ENCODE measurements at regions not wholly inside any gene's neighbourhood (a gene's known extent, or its start where the extent isn't known, plus 50 kb on each side); places are given as distances from the start of the nearest gene placed in this dataset.
A peak's percentile ranks its signal among the peaks of the same experiment; 100 is the strongest.

DNA sequence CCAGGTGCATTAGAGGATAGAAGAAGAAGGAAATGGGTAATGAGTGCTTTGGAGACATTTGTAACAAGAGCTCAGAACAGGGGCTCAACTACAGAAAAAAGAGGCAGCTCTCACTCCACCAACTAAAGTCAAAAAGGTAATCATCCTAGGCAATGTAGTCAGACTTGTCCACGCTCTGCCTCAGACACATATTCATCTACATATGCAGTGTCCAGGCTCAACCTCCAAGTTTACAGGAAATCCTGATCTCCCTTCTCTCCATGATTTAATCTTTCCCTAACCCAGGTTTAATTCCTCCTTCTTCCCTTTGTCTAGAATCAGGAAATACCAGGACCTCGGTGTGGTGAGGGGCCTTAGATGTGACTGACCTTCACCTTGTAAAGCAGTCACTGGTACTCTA is 65.7 kb upstream of the SELENOP start:
- DNase-seq (ENCODE audit: low spot score): no peak
- H2AFZ ChIP-seq: peak overlapping the region; percentile 5; the same call in 1 of the 2 replicates
- Mint-ChIP-seq H3K4me3 (no peak overlapping the region), H3K27ac (no peak overlapping the region), H3K27me3 (ENCODE audit: insufficient read depth, low read depth, poor library complexity) (no peaks in the 10 kb centered on the region), H3K36me3 (ENCODE audit: low read depth) (no peaks in the 10 kb centered on the region), H3K4me1 (no peaks in the 10 kb centered on the region), H3K9me3 (no peaks in the 10 kb centered on the region)
- H3K79me2 ChIP-seq (replicated peaks; ENCODE audit: insufficient read depth): no peaks in the 10 kb centered on the region
- no peak for ATAC-seq
- no peaks in the 10 kb centered on the region for H3K4me1 ChIP-seq (ENCODE audit: insufficient read depth)
- no peaks in the 10 kb centered on the region for H3K27me3 ChIP-seq (ENCODE audit: insufficient read depth)
- H3F3A ChIP-seq (replicated peaks; ENCODE audit: low read depth): no peaks in the 10 kb centered on the region
- H3K4me3 ChIP-seq: no peak overlapping the region
- H4K20me1 ChIP-seq (replicated peaks; ENCODE audit: insufficient read depth): no peaks in the 10 kb centered on the region
- H3K27ac ChIP-seq (ENCODE audit: low read depth): no peak overlapping the region
- TF ChIP-seq STAT1 (IDR thresholded peaks at IDR 0.05; ENCODE audit: unreplicated experiment) (no peak), CREB1 (CRISPR knock-in tag; IDR thresholded peaks at IDR 0.05; ENCODE audit: low read depth) (no peak), JUNB (IDR thresholded peaks at IDR 0.05; ENCODE audit: unreplicated experiment) (no peak), NANOG (IDR thresholded peaks at IDR 0.05; ENCODE audit: borderline replicate concordance) (no peak), POLR2AphosphoS5 (IDR thresholded peaks at IDR 0.05; ENCODE audit: low read depth) (no peak), EZH2 (IDR thresholded peaks at IDR 0.05; ENCODE audit: low read depth, unreplicated experiment) (no peak), ZNF331 (CRISPR knock-in tag; IDR thresholded peaks at IDR 0.05; ENCODE audit: low read depth) (no peak), EZH2phosphoT487 (IDR thresholded peaks at IDR 0.05; ENCODE audit: unreplicated experiment) (no peak), ZNF114 (CRISPR knock-in tag; IDR thresholded peaks at IDR 0.05) (no peak)
- TF ChIP-seq, protein P1, sequence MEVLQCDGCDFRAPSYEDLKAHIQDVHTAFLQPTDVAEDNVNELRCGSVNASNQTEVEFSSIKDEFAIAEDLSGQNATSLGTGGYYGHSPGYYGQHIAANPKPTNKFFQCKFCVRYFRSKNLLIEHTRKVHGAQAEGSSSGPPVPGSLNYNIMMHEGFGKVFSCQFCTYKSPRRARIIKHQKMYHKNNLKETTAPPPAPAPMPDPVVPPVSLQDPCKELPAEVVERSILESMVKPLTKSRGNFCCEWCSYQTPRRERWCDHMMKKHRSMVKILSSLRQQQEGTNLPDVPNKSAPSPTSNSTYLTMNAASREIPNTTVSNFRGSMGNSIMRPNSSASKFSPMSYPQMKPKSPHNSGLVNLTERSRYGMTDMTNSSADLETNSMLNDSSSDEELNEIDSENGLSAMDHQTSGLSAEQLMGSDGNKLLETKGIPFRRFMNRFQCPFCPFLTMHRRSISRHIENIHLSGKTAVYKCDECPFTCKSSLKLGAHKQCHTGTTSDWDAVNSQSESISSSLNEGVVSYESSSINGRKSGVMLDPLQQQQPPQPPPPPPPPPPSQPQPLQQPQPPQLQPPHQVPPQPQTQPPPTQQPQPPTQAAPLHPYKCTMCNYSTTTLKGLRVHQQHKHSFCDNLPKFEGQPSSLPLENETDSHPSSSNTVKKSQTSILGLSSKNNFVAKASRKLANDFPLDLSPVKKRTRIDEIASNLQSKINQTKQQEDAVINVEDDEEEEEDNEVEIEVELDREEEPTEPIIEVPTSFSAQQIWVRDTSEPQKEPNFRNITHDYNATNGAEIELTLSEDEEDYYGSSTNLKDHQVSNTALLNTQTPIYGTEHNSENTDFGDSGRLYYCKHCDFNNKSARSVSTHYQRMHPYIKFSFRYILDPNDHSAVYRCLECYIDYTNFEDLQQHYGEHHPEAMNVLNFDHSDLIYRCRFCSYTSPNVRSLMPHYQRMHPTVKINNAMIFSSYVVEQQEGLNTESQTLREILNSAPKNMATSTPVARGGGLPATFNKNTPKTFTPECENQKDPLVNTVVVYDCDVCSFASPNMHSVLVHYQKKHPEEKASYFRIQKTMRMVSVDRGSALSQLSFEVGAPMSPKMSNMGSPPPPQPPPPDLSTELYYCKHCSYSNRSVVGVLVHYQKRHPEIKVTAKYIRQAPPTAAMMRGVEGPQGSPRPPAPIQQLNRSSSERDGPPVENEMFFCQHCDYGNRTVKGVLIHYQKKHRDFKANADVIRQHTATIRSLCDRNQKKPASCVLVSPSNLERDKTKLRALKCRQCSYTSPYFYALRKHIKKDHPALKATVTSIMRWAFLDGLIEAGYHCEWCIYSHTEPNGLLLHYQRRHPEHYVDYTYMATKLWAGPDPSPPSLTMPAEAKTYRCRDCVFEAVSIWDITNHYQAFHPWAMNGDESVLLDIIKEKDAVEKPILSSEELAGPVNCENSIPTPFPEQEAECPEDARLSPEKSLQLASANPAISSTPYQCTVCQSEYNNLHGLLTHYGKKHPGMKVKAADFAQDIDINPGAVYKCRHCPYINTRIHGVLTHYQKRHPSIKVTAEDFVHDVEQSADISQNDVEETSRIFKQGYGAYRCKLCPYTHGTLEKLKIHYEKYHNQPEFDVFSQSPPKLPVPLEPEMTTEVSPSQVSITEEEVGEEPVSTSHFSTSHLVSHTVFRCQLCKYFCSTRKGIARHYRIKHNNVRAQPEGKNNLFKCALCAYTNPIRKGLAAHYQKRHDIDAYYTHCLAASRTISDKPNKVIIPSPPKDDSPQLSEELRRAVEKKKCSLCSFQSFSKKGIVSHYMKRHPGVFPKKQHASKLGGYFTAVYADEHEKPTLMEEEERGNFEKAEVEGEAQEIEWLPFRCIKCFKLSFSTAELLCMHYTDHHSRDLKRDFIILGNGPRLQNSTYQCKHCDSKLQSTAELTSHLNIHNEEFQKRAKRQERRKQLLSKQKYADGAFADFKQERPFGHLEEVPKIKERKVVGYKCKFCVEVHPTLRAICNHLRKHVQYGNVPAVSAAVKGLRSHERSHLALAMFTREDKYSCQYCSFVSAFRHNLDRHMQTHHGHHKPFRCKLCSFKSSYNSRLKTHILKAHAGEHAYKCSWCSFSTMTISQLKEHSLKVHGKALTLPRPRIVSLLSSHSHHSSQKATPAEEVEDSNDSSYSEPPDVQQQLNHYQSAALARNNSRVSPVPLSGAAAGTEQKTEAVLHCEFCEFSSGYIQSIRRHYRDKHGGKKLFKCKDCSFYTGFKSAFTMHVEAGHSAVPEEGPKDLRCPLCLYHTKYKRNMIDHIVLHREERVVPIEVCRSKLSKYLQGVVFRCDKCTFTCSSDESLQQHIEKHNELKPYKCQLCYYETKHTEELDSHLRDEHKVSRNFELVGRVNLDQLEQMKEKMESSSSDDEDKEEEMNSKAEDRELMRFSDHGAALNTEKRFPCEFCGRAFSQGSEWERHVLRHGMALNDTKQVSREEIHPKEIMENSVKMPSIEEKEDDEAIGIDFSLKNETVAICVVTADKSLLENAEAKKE (CRISPR knock-in tag; IDR thresholded peaks at IDR 0.05): no peak
- TF ChIP-seq, protein P2, sequence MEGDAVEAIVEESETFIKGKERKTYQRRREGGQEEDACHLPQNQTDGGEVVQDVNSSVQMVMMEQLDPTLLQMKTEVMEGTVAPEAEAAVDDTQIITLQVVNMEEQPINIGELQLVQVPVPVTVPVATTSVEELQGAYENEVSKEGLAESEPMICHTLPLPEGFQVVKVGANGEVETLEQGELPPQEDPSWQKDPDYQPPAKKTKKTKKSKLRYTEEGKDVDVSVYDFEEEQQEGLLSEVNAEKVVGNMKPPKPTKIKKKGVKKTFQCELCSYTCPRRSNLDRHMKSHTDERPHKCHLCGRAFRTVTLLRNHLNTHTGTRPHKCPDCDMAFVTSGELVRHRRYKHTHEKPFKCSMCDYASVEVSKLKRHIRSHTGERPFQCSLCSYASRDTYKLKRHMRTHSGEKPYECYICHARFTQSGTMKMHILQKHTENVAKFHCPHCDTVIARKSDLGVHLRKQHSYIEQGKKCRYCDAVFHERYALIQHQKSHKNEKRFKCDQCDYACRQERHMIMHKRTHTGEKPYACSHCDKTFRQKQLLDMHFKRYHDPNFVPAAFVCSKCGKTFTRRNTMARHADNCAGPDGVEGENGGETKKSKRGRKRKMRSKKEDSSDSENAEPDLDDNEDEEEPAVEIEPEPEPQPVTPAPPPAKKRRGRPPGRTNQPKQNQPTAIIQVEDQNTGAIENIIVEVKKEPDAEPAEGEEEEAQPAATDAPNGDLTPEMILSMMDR (conservative IDR thresholded peaks at IDR 0.05; ENCODE audit: low read depth in 2 of 2): no peak
- TF ChIP-seq, protein P3, sequence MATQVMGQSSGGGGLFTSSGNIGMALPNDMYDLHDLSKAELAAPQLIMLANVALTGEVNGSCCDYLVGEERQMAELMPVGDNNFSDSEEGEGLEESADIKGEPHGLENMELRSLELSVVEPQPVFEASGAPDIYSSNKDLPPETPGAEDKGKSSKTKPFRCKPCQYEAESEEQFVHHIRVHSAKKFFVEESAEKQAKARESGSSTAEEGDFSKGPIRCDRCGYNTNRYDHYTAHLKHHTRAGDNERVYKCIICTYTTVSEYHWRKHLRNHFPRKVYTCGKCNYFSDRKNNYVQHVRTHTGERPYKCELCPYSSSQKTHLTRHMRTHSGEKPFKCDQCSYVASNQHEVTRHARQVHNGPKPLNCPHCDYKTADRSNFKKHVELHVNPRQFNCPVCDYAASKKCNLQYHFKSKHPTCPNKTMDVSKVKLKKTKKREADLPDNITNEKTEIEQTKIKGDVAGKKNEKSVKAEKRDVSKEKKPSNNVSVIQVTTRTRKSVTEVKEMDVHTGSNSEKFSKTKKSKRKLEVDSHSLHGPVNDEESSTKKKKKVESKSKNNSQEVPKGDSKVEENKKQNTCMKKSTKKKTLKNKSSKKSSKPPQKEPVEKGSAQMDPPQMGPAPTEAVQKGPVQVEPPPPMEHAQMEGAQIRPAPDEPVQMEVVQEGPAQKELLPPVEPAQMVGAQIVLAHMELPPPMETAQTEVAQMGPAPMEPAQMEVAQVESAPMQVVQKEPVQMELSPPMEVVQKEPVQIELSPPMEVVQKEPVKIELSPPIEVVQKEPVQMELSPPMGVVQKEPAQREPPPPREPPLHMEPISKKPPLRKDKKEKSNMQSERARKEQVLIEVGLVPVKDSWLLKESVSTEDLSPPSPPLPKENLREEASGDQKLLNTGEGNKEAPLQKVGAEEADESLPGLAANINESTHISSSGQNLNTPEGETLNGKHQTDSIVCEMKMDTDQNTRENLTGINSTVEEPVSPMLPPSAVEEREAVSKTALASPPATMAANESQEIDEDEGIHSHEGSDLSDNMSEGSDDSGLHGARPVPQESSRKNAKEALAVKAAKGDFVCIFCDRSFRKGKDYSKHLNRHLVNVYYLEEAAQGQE (IDR thresholded peaks at IDR 0.05; ENCODE audit: unreplicated experiment): no peak
- H3K9me2 ChIP-seq (ENCODE audit: insufficient read depth): no peaks in the 10 kb centered on the region
- H3K36me3 ChIP-seq (ENCODE audit: insufficient read depth): no peaks in the 10 kb centered on the region
- H3K4me2 ChIP-seq: no peak overlapping the region

All from GM23338 (cell line).